ENCODE measurements at regions not wholly inside any gene's neighbourhood (a gene's known extent, or its start where the extent isn't known, plus 50 kb on each side); places are given as distances from the start of the nearest gene placed in this dataset.

DNA sequence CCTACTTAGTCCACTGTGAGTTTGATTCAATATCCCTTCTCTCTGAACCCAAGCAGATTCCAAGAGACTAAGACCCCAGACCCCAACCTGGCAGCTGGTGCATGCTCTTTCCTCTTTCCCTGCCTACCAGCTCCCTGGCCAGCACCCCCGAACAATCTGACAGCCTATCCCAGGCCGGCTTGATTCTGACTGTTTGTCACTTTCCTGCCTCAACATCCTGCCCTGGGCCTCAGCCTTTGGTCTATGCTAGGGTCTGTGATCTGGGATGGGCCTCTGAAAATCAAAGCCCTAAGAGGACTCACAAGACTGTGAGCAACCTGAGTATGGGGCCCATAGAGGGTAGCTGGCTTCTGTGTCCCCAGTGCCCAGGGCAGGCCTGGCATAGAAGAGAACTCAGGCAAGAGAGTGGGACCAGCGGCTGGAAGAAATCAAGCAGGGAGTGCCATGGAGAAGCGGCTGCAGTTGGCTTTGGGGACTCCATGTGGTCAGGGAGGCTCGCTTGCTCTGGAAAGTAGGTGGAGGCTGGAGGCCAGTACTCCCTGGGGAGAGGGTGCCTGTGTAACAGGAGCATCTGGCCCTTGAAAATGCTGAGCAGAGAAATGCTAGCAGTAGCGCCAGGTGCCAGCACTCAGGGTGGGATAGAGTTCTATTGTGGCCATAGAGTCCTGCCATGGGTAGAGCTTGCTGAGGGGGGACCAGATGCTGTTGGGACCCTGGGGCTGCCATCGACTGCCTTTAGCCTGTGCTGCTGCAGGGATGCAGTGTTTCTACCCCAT lies 343.9 kb downstream of the DYSF start:
- H3K4me3 ChIP-seq (ENCODE audit: low read length) = no peak overlapping the region
- H4K20me1 ChIP-seq (ENCODE audit: insufficient read depth) = no peaks in the 10 kb centered on the region
- H3K27me3 ChIP-seq (ENCODE audit: insufficient read depth, low read depth, low read length) = no peaks in the 10 kb centered on the region
- no peaks in the 10 kb centered on the region for H3F3A ChIP-seq (ENCODE audit: insufficient read depth, low read length, poor library complexity, severe bottlenecking)
- no peak overlapping the region for H2AFZ ChIP-seq (ENCODE audit: low read depth, low read length)
- H3K9me3 ChIP-seq (ENCODE audit: low read length) = no peaks in the 10 kb centered on the region
- H3K9me2 ChIP-seq (ENCODE audit: insufficient read depth, low read length) = no peaks in the 10 kb centered on the region
- no peak overlapping the region for H3K27ac ChIP-seq (ENCODE audit: low read length)
- H3K36me3 ChIP-seq (ENCODE audit: insufficient read depth, low read length) = no peaks in the 10 kb centered on the region
- no peak for TF ChIP-seq TAF1 (IDR thresholded peaks at IDR 0.05; ENCODE audit: low read depth)
- no peak for TF ChIP-seq SMC3 (conservative IDR thresholded peaks at IDR 0.05; ENCODE audit: poor library complexity)
- TF ChIP-seq EP300 (conservative IDR thresholded peaks at IDR 0.05; ENCODE audit: poor library complexity, severe bottlenecking) = no peak
- TF ChIP-seq POLR2AphosphoS5 (IDR thresholded peaks at IDR 0.05) = no peak
- no peak for TF ChIP-seq MXI1 (conservative IDR thresholded peaks at IDR 0.05; ENCODE audit: poor library complexity, severe bottlenecking)
- no peak for TF ChIP-seq EZH2 (IDR thresholded peaks at IDR 0.05; ENCODE audit: borderline replicate concordance, insufficient read depth, low read length, poor library complexity, severe bottlenecking)
- TF ChIP-seq, protein P1, sequence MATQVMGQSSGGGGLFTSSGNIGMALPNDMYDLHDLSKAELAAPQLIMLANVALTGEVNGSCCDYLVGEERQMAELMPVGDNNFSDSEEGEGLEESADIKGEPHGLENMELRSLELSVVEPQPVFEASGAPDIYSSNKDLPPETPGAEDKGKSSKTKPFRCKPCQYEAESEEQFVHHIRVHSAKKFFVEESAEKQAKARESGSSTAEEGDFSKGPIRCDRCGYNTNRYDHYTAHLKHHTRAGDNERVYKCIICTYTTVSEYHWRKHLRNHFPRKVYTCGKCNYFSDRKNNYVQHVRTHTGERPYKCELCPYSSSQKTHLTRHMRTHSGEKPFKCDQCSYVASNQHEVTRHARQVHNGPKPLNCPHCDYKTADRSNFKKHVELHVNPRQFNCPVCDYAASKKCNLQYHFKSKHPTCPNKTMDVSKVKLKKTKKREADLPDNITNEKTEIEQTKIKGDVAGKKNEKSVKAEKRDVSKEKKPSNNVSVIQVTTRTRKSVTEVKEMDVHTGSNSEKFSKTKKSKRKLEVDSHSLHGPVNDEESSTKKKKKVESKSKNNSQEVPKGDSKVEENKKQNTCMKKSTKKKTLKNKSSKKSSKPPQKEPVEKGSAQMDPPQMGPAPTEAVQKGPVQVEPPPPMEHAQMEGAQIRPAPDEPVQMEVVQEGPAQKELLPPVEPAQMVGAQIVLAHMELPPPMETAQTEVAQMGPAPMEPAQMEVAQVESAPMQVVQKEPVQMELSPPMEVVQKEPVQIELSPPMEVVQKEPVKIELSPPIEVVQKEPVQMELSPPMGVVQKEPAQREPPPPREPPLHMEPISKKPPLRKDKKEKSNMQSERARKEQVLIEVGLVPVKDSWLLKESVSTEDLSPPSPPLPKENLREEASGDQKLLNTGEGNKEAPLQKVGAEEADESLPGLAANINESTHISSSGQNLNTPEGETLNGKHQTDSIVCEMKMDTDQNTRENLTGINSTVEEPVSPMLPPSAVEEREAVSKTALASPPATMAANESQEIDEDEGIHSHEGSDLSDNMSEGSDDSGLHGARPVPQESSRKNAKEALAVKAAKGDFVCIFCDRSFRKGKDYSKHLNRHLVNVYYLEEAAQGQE (IDR thresholded peaks at IDR 0.05; ENCODE audit: borderline replicate concordance) = no peak
- no peak for TF ChIP-seq RAD21 (conservative IDR thresholded peaks at IDR 0.05)
- no peaks in the 10 kb centered on the region for H3K79me2 ChIP-seq (replicated peaks; ENCODE audit: insufficient read depth, low read length)
- H3K4me2 ChIP-seq (ENCODE audit: low read length) = no peak overlapping the region
- H3K9ac ChIP-seq (ENCODE audit: low read length) = no peak overlapping the region

DNA sequence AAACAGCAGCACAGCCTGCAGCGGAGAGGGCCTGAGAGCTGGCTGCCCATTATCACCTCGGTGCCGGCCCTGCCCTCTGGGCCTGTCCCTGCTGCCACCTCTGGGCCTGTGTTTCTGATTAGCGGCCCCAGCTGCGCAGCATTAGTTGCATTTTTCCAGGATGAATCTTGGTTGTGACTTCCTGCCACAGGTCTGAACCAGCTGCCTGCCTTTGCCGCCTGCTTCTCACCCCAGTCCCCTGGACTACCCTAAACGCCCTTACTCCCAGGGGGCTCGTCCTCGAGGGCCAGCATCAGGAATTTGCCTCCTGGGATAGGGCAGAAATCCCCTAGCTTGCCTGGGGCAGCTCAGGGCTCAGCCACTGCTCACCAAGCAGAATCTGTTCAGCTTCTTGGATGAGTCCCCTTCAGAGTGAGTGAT lies 342.8 kb downstream of the DYSF start:
- no peak overlapping the region for H2AFZ ChIP-seq (ENCODE audit: low read depth, low read length)

More for the DNA sequence above, 342.8 kb downstream of the DYSF start:
- no peaks in the 10 kb centered on the region for H3K36me3 ChIP-seq (ENCODE audit: insufficient read depth, low read length)
- H3K27me3 ChIP-seq (ENCODE audit: insufficient read depth, low read depth, low read length) = no peaks in the 10 kb centered on the region
- H4K20me1 ChIP-seq (ENCODE audit: insufficient read depth) = no peaks in the 10 kb centered on the region
- H3K79me2 ChIP-seq (replicated peaks; ENCODE audit: insufficient read depth, low read length) = no peaks in the 10 kb centered on the region
- no peak overlapping the region for H3K4me2 ChIP-seq (ENCODE audit: low read length)
- no peaks in the 10 kb centered on the region for H3K9me2 ChIP-seq (ENCODE audit: insufficient read depth, low read length)
- no peaks in the 10 kb centered on the region for H3K9me3 ChIP-seq (ENCODE audit: low read length)
- no peak overlapping the region for H3K27ac ChIP-seq (ENCODE audit: low read length)
- no peak for TF ChIP-seq EZH2 (IDR thresholded peaks at IDR 0.05; ENCODE audit: borderline replicate concordance, insufficient read depth, low read length, poor library complexity, severe bottlenecking)
- TF ChIP-seq, protein P1 (IDR thresholded peaks at IDR 0.05; ENCODE audit: borderline replicate concordance) = no peak
- no peak for TF ChIP-seq TAF1 (IDR thresholded peaks at IDR 0.05; ENCODE audit: low read depth)
- TF ChIP-seq, protein P2, sequence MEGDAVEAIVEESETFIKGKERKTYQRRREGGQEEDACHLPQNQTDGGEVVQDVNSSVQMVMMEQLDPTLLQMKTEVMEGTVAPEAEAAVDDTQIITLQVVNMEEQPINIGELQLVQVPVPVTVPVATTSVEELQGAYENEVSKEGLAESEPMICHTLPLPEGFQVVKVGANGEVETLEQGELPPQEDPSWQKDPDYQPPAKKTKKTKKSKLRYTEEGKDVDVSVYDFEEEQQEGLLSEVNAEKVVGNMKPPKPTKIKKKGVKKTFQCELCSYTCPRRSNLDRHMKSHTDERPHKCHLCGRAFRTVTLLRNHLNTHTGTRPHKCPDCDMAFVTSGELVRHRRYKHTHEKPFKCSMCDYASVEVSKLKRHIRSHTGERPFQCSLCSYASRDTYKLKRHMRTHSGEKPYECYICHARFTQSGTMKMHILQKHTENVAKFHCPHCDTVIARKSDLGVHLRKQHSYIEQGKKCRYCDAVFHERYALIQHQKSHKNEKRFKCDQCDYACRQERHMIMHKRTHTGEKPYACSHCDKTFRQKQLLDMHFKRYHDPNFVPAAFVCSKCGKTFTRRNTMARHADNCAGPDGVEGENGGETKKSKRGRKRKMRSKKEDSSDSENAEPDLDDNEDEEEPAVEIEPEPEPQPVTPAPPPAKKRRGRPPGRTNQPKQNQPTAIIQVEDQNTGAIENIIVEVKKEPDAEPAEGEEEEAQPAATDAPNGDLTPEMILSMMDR (IDR thresholded peaks at IDR 0.05; ENCODE audit: poor library complexity, severe bottlenecking) = no peak
- TF ChIP-seq MXI1 (conservative IDR thresholded peaks at IDR 0.05; ENCODE audit: poor library complexity, severe bottlenecking) = no peak
- no peak for TF ChIP-seq RAD21 (conservative IDR thresholded peaks at IDR 0.05)
- TF ChIP-seq POLR2AphosphoS5 (IDR thresholded peaks at IDR 0.05) = no peak
- TF ChIP-seq SMC3 (conservative IDR thresholded peaks at IDR 0.05; ENCODE audit: poor library complexity) = no peak
- TF ChIP-seq EP300 (conservative IDR thresholded peaks at IDR 0.05; ENCODE audit: poor library complexity, severe bottlenecking) = no peak
- H3K9ac ChIP-seq (ENCODE audit: low read length) = no peak overlapping the region
- no peaks in the 10 kb centered on the region for H3F3A ChIP-seq (ENCODE audit: insufficient read depth, low read length, poor library complexity, severe bottlenecking)
- H3K4me3 ChIP-seq (ENCODE audit: low read length) = no peak overlapping the region

Measured in neural cell (in vitro differentiated cells).